NOMO-1 (cell line): ENCODE measurements at regions not wholly inside any gene's neighbourhood (a gene's known extent, or its start where the extent isn't known, plus 50 kb on each side); places are given as distances from the start of the nearest gene placed in this dataset.
"Not testable (repeated sequence)": the region's sequence is repeated elsewhere in the genome, so short reads cannot be mapped to it uniquely, and the experiment has no call there.

Experiments used
- DNase-seq, 2 experiments: peaks; one replicate each; lab custom pipeline; 2025; ENCODE audit not compliant: unreplicated experiment in 2 of 2; lab: John Stamatoyannopoulos, UW

GRCh38 chrX:40418813-40419195, 162.0 kb upstream of the ATP6AP2 start:
- DNase-seq, result no peak

GRCh38 chrX:40418146-40418812, 162.5 kb upstream of the ATP6AP2 start:
- no peak for DNase-seq

- no peak for DNase-seq
These were observed 165.1 kb upstream of the ATP6AP2 start for GRCh38 chrX:40415675-40416074.

- no peak for DNase-seq
These were observed 166.4 kb upstream of the ATP6AP2 start for GRCh38 chrX:40414335-40414734.

- peak in 1 of 2 experiments; percentile 44 for DNase-seq
These were observed 169.2 kb upstream of the ATP6AP2 start for GRCh38 chrX:40411340-40412111.

- no peak for DNase-seq
These were observed 169.9 kb upstream of the ATP6AP2 start for GRCh38 chrX:40410859-40411258.

GRCh38 chrX:40406330-40406859, 174.4 kb upstream of the ATP6AP2 start:
- peak; percentile 83 to 95 for DNase-seq

GRCh38 chrX:40405399-40405798, 175.4 kb upstream of the ATP6AP2 start:
- DNase-seq, result no peak

GRCh38 chrX:40403757-40404156, 177.0 kb upstream of the ATP6AP2 start:
- no peak for DNase-seq

GRCh38 chrX:40402831-40403533, 177.8 kb upstream of the ATP6AP2 start:
- DNase-seq, result peak; percentile 26 to 27

- no peak for DNase-seq
These were observed 185.7 kb upstream of the ATP6AP2 start for GRCh38 chrX:40395102-40395501.

- no peak for DNase-seq
These were observed 186.5 kb upstream of the ATP6AP2 start for GRCh38 chrX:40394302-40394701.

- no peak for DNase-seq
These were observed 188.2 kb upstream of the ATP6AP2 start for GRCh38 chrX:40392599-40392998.

GRCh38 chrX:40391662-40392061, 189.1 kb upstream of the ATP6AP2 start:
- DNase-seq, result peak; percentile 37 to 45

- no peak for DNase-seq
These were observed 191.2 kb upstream of the ATP6AP2 start for GRCh38 chrX:40389555-40389954.

- DNase-seq, result no peak
These were observed 192.3 kb upstream of the ATP6AP2 start for GRCh38 chrX:40388441-40388840.

GRCh38 chrX:40387869-40388268, 192.9 kb upstream of the ATP6AP2 start:
- not testable (repeated sequence) for DNase-seq

- peak in 1 of 2 experiments; percentile 7 for DNase-seq
These were observed 193.5 kb upstream of the ATP6AP2 start for GRCh38 chrX:40387311-40387710.

- no peak for DNase-seq
These were observed 195.1 kb upstream of the ATP6AP2 start for GRCh38 chrX:40385682-40386081.

- peak; percentile 10 to 40 for DNase-seq
These were observed 195.5 kb upstream of the ATP6AP2 start for GRCh38 chrX:40385256-40385655.

GRCh38 chrX:40383969-40384368, 196.8 kb upstream of the ATP6AP2 start:
- no peak for DNase-seq
